ENCODE measurements at regions not wholly inside any gene's neighbourhood (a gene's known extent, or its start where the extent isn't known, plus 50 kb on each side); places are given as distances from the start of the nearest gene placed in this dataset.

GRCh38 chr7:10588084-10588483 is 385.6 kb upstream of the PHF14 start:
- DNase-seq (no peak), ATAC-seq (ENCODE audit: insufficient read depth, low read depth) (no peak)
- Histone ChIP-seq H3K4me3 (ENCODE audit: low read depth in 1 of 2, low read length in 2 of 2) (no peak overlapping the region), H2AFZ (ENCODE audit: low read depth, low read length) (no peak overlapping the region), H3K9me3 (ENCODE audit: insufficient read depth, low read length, severe bottlenecking) (no peaks in the 10 kb centered on the region), H3K36me3 (ENCODE audit: insufficient read depth, low read length) (no peaks in the 10 kb centered on the region), H3K79me2 (ENCODE audit: insufficient read depth, low read length) (no peaks in the 10 kb centered on the region), H3K9ac (ENCODE audit: low read depth, low read length) (no peak overlapping the region), H3K4me1 (ENCODE audit: insufficient read depth, low read length) (no peaks in the 10 kb centered on the region), H3K27ac (ENCODE audit: low read length) (no peak overlapping the region), H3K27me3 (ENCODE audit: insufficient read depth, low read length, poor library complexity) (no peaks in the 10 kb centered on the region), H3K4me2 (ENCODE audit: insufficient read depth, low read length) (no peak overlapping the region), H4K20me1 (ENCODE audit: insufficient read depth, low read length) (no peaks in the 10 kb centered on the region)
- TF ChIP-seq CTCF (IDR thresholded peaks at IDR 0.05; ENCODE audit: borderline replicate concordance, extremely low read depth, low read length, poor library complexity, severe bottlenecking) (no peak), EZH2 (IDR thresholded peaks at IDR 0.05; ENCODE audit: borderline replicate concordance, low read depth, low read length, severe bottlenecking) (no peak)

DNA sequence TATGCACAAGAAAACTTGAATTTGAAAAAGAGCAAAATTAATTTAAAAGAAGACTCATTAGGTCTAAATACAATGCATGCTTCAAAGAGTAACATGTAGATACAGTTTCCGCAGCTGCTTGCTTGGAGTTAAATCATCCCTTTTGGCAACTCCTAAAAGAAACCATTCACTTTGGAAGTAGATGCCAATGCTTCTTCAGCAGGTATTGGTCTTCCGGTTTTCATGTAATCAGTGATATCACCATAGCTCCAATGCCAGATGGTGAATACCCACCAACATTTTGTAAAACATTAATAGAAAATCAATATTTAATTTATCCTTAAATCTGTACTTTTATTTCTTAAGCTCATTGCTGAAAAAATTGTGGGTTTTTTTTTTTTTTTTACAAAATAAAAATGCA is 381.1 kb upstream of the PHF14 start:
- no peak overlapping the region for H3K9ac ChIP-seq (ENCODE audit: low read depth, low read length)
- no peak overlapping the region for H3K27ac ChIP-seq (ENCODE audit: low read length)
- H3K4me2 ChIP-seq (ENCODE audit: insufficient read depth, low read length), result no peak overlapping the region
- no peak for TF ChIP-seq CTCF (IDR thresholded peaks at IDR 0.05; ENCODE audit: borderline replicate concordance, extremely low read depth, low read length, poor library complexity, severe bottlenecking)
- TF ChIP-seq EZH2 (IDR thresholded peaks at IDR 0.05; ENCODE audit: borderline replicate concordance, low read depth, low read length, severe bottlenecking), result no peak
- H4K20me1 ChIP-seq (ENCODE audit: insufficient read depth, low read length), result no peaks in the 10 kb centered on the region
- ATAC-seq (ENCODE audit: insufficient read depth, low read depth) (no peak), DNase-seq (no peak)
- H3K9me3 ChIP-seq (ENCODE audit: insufficient read depth, low read length, severe bottlenecking), result no peaks in the 10 kb centered on the region
- no peaks in the 10 kb centered on the region for H3K36me3 ChIP-seq (ENCODE audit: insufficient read depth, low read length)
- no peak overlapping the region for H3K4me3 ChIP-seq (ENCODE audit: low read depth in 1 of 2, low read length in 2 of 2)
- H3K27me3 ChIP-seq (ENCODE audit: insufficient read depth, low read length, poor library complexity), result no peaks in the 10 kb centered on the region
- no peak overlapping the region for H2AFZ ChIP-seq (ENCODE audit: low read depth, low read length)
- H3K79me2 ChIP-seq (ENCODE audit: insufficient read depth, low read length), result no peaks in the 10 kb centered on the region
- H3K4me1 ChIP-seq (ENCODE audit: insufficient read depth, low read length), result no peaks in the 10 kb centered on the region

GRCh38 chr7:10593080-10593479 is 380.6 kb upstream of the PHF14 start:
- H3K27ac ChIP-seq (ENCODE audit: low read length), result no peak overlapping the region
- no peaks in the 10 kb centered on the region for H3K79me2 ChIP-seq (ENCODE audit: insufficient read depth, low read length)
- TF ChIP-seq CTCF (IDR thresholded peaks at IDR 0.05; ENCODE audit: borderline replicate concordance, extremely low read depth, low read length, poor library complexity, severe bottlenecking), result no peak
- no peak for TF ChIP-seq EZH2 (IDR thresholded peaks at IDR 0.05; ENCODE audit: borderline replicate concordance, low read depth, low read length, severe bottlenecking)
- ATAC-seq (ENCODE audit: insufficient read depth, low read depth) (no peak), DNase-seq (no peak)
- H3K4me3 ChIP-seq (ENCODE audit: low read depth in 1 of 2, low read length in 2 of 2), result no peak overlapping the region
- no peak overlapping the region for H3K9ac ChIP-seq (ENCODE audit: low read depth, low read length)
- H3K36me3 ChIP-seq (ENCODE audit: insufficient read depth, low read length), result no peaks in the 10 kb centered on the region
- H2AFZ ChIP-seq (ENCODE audit: low read depth, low read length), result no peak overlapping the region
- H4K20me1 ChIP-seq (ENCODE audit: insufficient read depth, low read length), result no peaks in the 10 kb centered on the region
- H3K9me3 ChIP-seq (ENCODE audit: insufficient read depth, low read length, severe bottlenecking), result no peaks in the 10 kb centered on the region
- no peaks in the 10 kb centered on the region for H3K4me1 ChIP-seq (ENCODE audit: insufficient read depth, low read length)
- no peak overlapping the region for H3K4me2 ChIP-seq (ENCODE audit: insufficient read depth, low read length)
- H3K27me3 ChIP-seq (ENCODE audit: insufficient read depth, low read length, poor library complexity), result no peaks in the 10 kb centered on the region

DNA sequence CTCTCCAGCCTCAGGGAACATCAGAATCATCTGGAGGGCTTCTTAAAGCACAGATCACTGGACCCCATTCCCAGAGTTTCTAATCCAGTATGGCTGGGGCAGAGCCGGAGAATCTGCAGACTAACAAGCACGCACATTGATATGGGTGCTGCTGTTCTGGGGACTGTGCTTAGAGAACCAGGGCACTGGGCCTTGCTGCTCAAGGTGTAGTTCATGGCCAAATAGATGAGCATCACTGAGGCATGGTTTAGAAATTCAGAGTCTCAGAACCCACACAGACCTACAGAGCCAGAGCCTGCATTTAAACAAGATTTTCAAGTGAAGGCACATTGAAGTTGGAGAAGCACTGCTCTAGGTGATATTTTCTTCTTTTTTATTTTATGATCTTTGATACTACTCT is 376.8 kb upstream of the PHF14 start:
- Histone ChIP-seq H3K36me3 (ENCODE audit: insufficient read depth, low read length) (no peaks in the 10 kb centered on the region), H3K27me3 (ENCODE audit: insufficient read depth, low read length, poor library complexity) (no peaks in the 10 kb centered on the region), H3K79me2 (ENCODE audit: insufficient read depth, low read length) (no peaks in the 10 kb centered on the region), H3K4me3 (ENCODE audit: low read depth in 1 of 2, low read length in 2 of 2) (no peak overlapping the region), H3K9ac (ENCODE audit: low read depth, low read length) (no peak overlapping the region), H3K4me2 (ENCODE audit: insufficient read depth, low read length) (no peak overlapping the region), H4K20me1 (ENCODE audit: insufficient read depth, low read length) (no peaks in the 10 kb centered on the region), H3K27ac (ENCODE audit: low read length) (no peak overlapping the region), H3K4me1 (ENCODE audit: insufficient read depth, low read length) (no peaks in the 10 kb centered on the region), H2AFZ (ENCODE audit: low read depth, low read length) (no peak overlapping the region), H3K9me3 (ENCODE audit: insufficient read depth, low read length, severe bottlenecking) (no peaks in the 10 kb centered on the region)
- ATAC-seq (ENCODE audit: insufficient read depth, low read depth), result no peak
- no peak for TF ChIP-seq CTCF (IDR thresholded peaks at IDR 0.05; ENCODE audit: borderline replicate concordance, extremely low read depth, low read length, poor library complexity, severe bottlenecking)
- no peak for TF ChIP-seq EZH2 (IDR thresholded peaks at IDR 0.05; ENCODE audit: borderline replicate concordance, low read depth, low read length, severe bottlenecking)
- DNase-seq, result no peak
